ENCODE measurements at regions not wholly inside any gene's neighbourhood (a gene's known extent, or its start where the extent isn't known, plus 50 kb on each side); places are given as distances from the start of the nearest gene placed in this dataset.

DNA sequence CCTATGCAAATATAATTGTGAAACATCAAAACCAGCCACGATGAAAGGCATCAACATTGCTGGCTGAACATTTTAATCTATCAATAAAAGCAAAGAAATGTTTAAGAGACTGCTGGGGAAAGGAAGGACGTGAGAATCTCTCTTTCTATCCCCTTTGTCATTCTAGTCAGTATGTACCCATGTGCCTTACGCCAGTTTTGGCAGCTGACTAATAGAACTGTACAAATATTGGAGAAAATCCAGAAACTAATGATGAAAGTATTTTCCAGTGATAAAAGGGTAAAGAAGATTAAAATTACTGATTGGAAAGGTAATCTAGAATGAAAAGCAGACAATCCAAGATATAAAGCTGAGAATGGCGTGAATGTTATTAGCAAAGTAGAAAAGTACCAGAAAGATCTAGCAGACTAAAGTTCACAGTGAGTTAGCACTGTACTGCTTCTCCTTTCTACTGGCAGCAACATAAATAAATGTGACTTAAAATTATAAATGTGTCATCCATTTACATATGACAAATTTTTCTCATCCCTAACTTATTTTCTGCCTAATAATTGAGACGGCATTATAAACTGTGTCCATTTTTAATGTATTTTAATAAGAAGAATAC lies 401.9 kb upstream of the CNTN4 start:
- no peak for DNase-seq

DNA sequence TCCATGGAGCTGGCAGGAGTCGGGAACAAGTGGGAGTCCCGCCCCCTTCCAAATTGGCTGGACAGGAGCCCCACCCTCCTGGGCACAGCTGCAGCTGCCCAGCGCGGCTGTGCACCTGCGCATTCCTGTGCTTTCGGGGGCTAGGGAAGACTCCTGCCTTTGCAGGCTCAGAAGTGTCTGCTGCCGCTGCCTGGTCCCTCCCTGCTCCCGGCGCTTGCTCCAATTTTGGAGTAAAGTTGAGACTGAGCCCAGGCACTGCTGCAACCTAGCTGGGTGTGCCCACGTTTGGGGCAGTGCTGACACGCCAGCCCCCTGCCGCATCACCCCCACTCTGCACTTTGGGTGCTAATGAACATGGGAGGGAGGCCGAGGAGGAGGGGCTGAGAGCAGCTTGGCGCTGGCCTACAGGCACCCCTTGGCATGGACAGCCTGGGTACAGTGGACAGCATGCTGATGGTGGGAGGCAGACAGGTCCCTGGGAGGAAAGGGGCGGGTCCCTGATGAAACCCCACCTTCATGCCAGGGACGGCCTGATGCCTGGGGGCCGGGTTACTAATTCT lies 399.2 kb upstream of the CNTN4 start:
- DNase-seq, result no peak

DNA sequence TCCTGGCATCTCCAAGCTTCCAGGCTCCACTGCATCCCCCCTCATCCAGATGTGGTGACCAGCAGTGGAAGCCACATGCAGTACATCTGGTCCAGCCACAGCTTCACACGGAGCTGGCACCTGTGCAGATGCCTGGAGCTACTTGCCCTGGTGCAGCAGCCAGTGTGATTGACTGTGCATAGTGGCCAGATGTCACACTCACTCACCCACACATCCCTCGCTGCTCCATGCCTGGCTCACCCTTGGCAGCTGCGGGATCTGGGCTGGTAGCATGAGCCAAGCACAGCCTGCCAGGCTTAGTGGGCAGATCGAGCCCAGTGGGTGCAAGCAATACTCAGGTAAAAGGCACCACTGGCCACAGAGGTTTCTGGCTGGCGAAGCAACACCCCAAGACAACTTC lies 398.0 kb upstream of the CNTN4 start:
- DNase-seq, result no peak

DNA sequence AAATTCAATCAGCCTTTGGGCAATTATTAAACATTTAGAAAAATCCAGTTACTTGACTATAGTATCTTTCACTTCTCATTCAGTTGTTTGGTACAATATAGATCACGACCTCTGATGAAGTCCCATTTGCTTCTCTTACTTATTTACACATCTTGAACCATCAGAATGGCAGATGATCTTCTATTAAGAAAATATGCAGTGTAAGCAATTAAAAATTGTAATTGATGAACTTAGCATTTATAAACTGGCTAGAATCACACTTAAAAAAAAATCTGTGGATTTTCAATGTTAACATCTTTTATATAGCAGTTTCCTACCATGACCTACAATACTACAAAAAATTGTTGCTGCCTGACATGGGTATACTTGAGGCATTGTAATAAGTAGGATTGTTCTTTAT lies 395.5 kb upstream of the CNTN4 start:
- no peak for DNase-seq

DNA sequence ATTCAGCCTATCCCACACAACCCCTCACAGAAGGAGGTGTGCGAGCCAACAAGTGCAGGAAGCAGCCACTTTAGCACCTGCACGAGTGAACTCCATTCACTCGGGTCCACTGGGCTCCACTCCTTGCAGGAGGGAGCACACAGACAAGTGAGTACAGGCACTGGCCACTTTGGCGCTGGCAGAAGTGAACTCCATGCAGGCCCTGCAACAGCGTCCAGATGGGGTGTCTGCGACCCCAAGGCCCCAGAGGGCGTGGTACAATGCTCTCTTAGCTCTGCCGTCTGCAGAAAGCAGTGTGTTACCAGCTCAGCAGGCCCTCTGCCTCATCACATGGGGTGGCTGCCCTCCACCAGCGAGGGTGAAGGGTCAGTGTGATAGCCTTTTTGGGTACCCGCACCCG lies 388.0 kb upstream of the CNTN4 start:
- DNase-seq, result no peak

DNA sequence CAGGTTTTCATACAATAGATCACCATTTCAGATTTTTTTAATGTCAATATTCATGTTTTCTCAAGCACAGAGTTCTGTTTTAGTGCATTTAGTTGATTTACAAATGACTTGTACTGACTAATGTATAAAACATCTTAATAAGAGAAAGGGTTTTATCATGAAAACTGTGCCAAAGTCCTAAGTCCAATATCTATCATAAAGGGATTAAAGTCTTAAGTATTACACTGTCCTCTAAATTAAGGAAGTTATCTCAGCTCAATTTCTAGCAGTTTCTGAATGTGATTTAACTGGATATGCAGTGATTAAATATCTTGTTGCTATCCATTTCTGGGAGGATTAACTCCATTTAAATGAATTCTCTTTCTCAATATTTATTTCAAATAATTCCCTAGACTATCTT lies 381.1 kb upstream of the CNTN4 start:
- no peak for DNase-seq

DNA sequence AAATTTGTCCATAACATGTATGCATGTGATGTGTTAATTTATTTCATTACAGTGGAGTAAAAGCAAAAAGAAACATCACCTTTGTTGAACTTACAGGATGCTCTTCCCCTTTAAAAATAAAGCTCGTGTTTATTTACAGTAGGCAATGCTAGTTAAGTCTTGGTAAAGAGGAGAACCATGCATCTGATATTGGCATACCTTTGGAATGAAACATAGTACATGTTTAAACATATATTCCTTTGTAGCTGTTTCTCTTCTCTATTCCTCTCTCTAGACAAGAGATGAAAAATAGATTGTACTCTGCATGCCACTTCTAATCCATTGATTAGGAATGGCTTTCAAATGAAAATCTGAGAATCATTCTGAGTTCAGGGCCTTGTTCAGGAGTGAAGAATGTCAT lies 374.9 kb upstream of the CNTN4 start:
- DNase-seq, result no peak

DNA sequence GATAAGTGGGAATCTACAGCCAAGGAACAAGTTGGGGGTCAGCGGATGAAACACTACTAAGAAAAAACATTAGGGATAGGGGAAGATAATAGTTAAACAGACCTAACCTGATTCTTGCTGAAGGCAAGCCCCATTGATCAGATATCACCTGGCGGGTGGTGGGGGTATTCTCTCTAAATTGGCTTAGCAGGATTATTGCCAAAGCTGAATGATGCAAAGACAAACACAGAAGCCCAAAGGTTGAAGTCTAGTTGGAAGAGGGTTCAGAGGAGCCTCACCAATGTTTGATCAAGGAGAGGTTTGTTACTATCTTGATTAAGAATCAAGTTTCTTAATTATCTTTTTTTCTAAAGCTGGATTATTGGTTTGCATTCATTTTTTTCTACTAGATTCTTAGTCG lies 371.9 kb upstream of the CNTN4 start:
- DNase-seq, result no peak

DNA sequence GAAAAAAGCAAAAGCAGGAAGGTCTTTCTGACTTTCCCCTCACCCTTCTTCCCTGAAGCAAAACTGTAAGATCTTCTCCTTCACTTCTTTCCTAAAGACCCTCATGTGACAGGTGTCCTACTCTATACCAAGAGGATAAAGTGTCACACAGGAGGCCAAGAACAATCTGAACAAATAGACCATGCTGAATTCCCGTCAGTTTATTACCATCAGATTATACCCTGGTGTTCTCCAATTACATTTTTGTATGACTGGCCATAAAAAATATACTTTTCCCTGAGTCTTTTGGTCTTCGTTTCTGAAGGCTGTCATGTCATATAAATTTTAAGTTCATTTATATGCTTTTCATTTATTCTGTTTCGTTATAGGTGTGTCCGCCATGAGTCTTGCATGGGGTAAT lies 371.4 kb upstream of the CNTN4 start:
- DNase-seq, result no peak

DNA sequence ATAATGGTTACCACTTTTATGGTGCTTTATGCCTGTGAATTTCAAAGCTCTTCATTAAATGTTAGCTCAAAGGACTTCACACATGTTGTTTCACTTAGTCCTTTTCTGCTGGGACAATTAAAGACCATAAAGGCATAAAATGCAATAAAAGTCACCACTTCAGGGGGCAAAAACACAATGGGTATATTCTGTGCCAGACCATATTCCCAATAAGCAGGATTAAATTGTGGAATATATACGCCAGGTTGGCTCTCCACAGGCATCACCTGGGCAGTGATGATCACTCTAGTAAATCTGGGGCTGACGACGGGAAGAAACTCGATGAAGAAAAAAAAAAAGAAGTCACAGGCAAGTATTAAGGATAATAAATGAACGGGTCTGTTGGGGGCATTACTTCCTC lies 370.2 kb upstream of the CNTN4 start:
- no peak for DNase-seq

DNA sequence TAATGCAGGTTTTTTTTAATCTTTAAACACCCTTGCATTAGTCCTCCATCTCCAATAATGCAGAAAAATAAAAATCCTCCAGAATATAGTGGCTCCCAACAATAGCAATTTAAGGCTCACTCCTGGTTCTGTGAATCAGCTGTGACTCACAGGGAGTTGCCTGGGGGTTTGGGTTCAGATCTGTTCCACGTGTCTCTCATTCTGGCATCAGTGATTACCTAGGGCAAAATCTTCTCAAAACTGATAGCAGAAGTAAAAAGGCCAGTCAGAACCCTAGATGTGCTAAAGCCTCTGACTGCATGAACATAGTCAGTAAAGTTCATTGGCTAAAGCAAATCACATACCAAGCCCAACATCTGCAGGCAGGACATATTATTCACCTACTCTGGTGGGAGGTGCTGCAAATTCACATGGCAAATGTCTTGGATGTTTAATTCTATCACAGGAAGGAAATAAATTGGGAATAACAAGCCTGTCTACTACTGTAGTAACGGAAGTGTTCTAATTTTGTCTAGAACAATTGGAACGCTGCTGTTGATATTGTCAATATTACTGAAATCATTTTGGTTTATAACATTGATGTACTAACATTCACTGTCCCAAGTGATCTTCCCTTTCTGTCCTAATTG lies 364.1 kb upstream of the CNTN4 start:
- no peak for DNase-seq

DNA sequence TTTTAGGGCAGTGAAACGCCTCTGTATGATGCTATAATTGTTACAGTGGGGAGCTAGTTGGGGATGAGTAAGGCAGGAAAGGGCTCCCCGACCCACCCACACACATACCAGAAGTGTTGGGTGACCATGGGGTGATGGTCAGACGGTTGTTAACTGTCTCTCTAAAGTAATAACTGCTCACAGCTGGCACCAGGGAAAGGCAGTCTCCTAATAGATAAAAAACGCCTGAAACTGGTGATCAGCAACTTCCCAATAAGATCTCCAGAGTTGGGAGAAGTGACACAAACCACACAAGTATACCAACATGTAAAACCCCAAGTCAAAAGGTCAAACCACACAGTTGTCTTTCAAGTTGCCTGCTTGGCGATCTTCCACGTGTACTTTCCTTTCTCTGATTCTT lies 346.5 kb upstream of the CNTN4 start:
- peak; percentile 57 for DNase-seq

DNA sequence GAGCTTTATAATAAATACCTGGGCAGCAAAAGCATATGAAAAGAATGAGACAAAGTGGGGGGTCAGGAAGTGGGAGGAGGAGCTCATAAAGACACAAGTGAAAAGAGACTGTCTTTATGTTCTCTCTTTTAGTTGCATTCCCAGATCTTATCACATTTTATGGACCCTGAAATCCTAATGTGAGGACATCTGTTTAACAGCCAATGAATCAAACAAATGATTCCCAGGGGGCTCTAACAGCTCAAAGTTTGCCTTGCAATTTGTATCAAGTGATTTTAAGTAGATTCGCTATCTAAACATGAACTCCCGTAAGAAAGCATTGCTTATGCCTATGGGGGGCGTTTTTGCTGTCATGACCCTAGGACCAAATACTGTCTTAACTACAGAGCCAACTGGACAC lies 332.3 kb upstream of the CNTN4 start:
- no peak for DNase-seq

DNA sequence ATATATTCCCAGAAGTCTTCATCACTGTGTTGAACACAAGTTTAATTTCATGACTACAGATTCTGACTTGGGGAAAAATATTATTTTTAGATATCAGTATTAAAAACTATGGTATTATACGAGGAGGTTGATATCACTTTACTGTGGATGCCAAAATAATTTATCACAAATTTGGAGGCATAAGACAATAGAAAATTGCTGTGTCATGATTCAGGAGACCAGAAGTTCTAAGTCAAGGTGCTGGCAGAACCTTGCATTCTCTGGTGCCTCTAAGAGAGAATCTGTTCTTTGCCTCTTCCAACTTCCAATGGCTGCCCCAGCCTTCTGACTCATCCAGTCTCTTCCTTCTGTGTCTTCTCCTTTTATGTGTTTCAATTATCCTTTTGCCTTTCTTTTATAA lies 325.0 kb upstream of the CNTN4 start:
- no peak for DNase-seq

DNA sequence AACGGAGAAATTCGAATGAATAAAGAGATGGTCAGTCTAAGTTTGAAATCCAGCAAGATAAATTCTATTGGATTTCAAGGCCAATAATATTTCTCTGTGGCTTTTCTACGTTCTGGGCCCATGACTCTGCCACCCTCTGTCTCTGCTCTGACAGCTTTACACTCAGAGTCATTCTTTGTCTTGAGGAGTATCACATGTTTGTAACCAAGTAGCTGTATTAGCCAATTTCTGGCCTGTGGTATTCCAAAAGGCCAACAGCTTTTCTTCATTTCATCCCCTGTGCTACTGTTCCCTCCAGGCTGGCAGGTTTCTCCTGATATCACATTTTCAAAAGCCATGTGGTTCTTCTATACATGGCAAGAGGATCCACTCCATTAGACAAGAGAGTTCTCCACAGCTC lies 324.1 kb upstream of the CNTN4 start:
- DNase-seq, result no peak

DNA sequence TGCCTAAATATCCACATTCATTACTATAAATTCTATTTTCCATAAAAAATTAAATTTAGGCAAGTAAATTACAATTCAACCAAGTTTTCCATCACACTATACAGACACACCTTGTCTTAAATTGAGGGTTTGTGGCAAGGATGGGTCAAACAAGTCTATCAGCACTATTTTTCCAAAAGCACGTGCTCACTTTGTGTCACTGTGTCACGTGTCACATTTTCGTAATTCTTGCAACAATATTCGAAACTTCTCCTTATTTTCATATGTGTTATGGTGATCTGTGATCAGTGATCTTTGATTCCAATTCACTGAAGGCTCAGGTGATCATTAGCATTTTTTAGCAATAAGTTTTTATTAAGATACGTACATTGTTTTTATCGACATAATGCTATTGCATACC lies 323.3 kb upstream of the CNTN4 start:
- DNase-seq, result no peak

DNA sequence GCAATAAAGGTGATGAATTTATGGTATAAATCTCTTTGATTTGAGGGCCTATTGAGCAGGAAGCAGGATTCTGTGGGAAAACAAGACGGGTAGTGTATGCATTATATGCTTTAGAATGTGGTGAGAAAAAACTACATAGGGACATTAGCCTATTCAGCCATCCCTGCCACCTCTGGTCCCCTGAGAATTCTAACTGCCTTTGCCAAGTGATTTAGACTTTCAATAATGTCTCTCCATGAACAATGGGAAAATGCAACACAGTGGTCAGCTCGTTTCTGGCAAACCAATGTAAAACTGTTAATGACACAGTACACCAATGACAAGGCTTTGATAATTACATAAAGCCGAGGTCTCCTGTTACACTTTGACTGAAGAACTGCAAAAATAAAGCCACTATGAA lies 314.7 kb upstream of the CNTN4 start:
- DNase-seq, result no peak

DNA sequence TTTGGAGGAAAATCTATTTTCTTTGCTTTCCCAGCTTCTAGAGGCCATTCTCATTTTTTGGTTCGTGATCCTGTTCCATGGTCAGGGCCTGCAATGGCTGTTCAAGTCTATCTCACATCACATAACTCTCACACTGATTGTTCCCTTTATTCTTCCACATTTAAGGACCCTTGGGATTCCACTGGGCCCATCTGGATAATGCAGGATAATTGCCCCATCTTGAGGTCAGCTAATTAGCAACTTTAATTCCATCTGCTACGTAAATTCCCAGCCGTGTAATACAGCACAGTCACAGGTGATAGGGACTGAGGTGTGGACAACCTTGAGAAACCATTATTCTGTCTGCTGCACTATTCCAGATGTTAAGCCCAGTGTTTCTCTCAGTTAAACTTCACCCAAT lies 311.6 kb upstream of the CNTN4 start:
- no peak for DNase-seq

DNA sequence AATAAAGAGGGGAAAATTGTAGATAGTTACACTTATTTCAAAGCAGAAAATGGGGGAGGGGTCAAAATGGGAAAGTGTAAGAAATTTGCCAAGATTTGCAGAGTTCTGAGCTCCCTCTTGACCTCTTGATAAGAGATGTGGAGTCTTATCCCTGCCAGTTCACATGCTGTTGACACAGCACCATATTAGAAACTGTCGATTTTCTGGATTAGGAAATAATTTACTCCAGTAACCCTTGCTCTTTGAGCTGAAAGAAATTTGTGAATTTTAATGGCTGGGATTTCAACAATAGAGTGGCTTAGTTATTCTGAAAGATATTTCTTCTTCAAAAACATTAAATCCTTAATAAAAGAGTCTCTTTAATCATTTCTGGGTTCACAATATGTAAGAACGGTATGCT lies 306.2 kb upstream of the CNTN4 start:
- no peak for DNase-seq

DNA sequence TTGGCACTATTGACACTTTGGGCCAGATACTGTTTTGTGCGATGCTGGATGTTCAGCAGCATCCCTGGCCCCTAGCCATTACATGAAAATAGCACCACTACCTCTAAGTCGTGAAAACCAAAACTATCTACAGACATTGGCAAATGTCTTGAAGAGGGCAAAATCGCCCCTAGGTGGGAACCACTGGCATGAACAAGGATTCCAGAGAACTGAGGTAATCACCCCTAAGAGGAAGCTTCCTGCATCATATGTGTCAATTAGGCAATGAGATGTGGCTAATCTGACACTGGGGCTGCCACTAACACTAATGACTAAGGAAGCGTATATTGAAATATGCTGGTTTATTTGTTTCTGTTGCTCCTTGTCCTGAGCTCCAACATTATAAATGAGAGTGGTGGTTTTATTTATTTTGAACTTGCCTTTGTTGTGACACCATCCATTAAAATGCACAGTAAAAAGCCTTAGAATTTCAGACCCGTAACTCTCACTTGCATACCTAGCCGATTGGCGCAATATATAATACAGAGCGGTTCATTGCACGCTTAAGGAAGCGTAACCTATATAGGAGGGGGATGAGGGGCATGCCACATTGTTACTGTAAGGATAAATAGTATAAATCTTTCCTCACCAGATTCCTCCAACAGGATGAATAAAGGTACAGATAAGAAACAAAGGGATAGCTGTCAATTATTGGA lies 299.8 kb upstream of the CNTN4 start:
- no peak for DNase-seq

DNA sequence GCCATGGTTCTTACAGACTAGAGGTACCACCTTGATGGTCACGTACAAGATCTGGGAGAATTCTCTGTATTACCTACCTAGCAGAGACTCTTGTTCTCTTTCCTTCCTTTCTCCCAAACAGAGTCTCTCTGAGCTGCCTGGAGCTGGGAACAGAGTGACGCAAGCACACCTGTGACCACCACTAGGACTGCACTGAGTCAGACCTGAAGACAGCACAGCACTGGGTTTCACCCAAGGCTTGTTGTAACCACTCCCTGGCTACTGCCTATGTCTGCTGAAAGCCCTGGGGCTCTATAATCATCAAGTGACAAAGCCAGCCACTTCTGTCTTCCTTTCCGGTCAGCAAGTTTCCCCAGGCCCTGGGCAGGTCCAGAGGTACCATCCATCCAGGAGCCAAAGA lies 293.3 kb upstream of the CNTN4 start:
- DNase-seq, result no peak

DNA sequence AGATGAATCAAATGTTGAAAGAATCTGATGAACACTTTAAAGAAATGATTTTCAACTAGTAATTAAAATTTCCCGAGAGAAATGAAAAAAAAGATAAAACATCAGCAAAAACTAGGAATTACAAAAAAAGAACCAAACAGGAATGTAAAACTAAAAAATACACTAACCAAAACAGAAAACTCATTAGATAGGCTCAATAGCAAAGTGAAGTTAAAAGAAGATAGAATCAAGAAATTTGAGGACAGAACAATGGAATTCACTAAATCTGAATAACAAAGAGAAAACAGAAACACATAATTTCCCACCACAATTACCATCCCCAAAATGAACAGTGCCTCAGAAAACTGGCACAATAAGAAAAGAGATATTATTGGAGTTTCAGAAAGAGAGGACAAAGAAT lies 290.1 kb upstream of the CNTN4 start:
- no peak for DNase-seq

DNA sequence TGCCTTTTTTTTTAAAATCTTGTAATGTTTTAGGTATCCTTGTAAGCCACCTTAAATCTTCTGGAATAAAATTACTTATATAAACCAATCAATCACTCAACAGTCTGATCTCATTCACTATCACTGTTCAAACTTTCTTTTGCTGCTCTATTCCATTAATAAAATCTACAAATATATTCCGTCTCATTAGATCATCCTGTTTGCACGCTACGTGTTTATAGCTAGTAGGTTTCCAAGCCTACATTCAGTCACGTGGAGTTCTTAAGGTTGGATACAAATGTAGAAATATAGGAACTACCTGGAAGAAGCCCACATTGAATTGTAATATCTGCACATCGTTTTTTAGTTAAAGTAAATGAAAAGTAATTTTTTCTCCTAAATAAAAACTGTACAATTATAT lies 274.8 kb upstream of the CNTN4 start:
- no peak for DNase-seq

DNA sequence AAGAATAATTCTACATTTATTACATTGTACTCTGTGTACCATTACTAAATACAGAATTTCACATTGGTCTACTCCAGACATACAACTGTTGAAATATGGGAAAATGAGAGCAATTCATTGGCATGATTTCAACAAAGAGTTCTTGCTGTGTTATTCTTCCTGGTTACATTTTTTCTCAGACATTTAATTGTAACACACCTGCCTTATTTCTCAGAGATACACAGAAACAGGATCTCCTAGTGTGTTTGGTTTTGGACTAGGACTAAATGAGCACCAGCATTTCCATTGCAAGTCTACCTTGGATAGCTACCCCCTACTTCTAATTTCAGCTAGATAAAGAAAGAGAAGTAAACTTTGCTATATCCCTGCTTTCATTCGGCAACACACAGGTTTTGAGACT lies 274.3 kb upstream of the CNTN4 start:
- DNase-seq, result no peak

DNA sequence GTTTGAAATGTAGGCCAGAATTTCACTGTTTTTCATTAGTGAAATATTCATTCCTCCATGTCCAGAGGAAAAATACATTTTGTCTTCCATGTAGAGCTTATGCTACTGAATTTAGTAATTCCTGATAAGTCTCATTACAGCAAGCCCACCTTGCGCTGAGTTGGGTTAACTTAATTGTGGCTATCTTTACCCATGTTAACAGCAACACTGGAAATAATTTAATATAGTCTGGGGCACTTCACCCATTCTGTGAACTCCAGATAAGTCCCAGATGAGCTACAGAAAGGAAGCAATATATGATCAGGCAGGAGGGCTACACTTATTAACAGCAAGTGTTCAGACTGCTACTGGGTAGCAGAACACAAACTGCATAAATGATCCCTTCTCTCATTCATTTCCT lies 270.1 kb upstream of the CNTN4 start:
- DNase-seq, result no peak

Measured in RPMI8226 (cell line).